ENCODE measurements at regions not wholly inside any gene's neighbourhood (a gene's known extent, or its start where the extent isn't known, plus 50 kb on each side); places are given as distances from the start of the nearest gene placed in this dataset.
"Not testable (repeated sequence)": the region's sequence is repeated elsewhere in the genome, so short reads cannot be mapped to it uniquely, and the experiment has no call there.

DNA sequence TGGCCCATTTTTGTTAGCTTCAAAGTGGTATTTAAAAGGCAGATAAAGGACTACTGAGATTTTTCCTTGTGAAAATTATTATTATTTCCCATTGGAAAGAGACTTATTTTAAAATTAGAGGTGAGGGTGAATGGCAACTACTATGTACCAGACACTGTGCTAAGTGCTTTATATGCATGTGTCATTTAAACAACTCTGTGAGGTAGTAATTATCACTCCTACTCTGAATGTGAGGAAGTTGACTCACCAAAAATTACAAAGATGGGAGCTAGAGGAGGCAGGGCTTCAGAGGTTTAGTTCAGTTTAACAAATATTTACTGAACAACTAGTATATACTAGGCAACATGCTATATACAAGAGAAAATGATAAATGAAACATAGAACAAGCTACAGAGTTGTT is 78.2 kb downstream of the MSL3 start:
- no peak for DNase-seq (ENCODE audit: low read depth)

DNA sequence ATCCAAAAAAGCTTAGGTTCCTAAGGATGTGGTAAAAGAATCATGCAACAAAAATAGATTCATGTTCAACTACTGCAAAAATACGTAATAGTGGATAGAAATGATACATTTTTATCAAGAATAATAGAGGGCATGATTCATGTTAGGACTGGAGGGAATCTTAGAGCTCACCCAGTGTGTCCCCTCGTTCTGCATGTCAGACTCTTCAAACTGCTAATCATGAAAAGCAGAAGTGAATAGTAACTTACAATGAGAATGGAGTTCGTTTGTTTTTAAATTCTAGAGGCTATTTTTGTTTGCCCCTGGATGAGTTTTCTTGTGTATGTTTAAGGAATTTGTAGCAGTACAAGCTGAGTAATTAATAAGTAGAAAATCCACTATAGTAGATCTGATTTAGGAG is 79.4 kb downstream of the MSL3 start:
- DNase-seq (ENCODE audit: low read depth) = no peak

DNA sequence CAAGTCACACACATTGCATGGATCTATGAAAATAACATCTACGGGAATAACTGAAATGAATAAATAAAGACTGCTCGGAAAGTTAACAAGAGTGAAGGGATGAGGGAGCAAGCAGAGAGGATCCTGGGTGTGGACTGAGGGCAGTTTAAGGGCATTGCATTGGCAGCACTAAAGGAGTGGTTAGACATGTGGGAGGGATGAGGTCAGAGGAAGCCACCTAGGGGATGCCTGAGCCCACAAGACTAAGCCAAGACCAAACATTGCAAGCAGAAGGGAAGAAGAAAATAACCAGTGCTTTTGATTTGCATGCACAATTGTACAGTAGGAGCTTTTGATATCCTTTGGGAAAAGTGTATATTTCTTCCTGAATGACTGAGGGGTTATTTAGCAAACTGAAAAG is 106.1 kb downstream of the MSL3 start:
- DNase-seq (ENCODE audit: low read depth) = no peak

DNA sequence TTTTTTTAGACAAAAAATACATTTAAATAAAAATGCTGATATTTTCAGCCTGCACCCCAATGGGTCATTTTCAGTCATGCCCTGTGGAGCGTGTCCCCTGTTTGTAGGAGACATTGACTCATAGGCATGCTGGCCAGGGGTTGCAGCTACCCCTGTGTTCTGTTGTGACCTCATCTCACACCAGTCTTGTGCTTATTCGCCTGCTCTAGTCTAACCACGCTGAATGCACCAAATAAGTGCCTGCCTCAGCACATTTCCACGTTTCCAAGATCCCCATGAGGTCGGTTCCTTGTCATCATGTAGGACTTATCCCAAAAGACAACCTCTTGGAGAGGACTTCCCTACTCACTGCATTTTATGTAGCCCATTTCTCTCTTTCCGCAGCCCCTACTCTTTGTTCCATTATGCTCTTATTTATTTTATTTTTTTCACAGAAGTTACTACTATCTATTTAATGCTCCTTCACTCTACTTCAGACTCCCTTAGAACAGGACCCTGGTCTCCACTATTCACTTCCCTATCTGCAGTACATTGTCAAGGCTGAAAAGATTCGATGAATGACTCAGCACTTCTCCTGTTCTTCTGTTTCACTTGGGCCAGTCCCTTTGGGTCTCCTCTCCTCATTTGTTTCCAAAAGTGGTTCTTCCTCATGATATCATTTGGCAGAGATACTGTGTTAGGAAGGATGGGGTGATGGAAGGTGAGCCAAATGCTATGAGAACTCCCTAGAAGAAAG is 109.7 kb downstream of the MSL3 start:
- DNase-seq (ENCODE audit: low read depth) = no peak

DNA sequence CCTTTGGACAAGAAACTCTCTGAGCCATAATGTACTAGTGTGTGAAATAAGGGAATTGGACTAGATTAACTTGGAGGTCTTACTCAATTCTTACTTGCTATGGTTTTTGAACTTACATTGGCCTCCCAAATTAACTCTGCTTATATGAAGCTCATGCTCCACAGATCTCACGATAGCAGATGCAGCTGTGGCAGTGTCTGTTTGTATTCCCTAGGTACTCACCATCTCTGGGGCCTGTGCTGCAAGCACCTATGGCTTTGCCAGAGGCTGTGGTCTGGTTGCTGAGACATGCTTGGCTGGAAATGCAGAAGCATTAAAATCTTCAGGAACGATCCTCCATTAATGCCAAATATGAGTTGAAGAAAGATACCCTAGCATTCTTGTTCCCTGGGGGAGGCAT is 112.8 kb downstream of the MSL3 start:
- DNase-seq (ENCODE audit: low read depth) = no peak

DNA sequence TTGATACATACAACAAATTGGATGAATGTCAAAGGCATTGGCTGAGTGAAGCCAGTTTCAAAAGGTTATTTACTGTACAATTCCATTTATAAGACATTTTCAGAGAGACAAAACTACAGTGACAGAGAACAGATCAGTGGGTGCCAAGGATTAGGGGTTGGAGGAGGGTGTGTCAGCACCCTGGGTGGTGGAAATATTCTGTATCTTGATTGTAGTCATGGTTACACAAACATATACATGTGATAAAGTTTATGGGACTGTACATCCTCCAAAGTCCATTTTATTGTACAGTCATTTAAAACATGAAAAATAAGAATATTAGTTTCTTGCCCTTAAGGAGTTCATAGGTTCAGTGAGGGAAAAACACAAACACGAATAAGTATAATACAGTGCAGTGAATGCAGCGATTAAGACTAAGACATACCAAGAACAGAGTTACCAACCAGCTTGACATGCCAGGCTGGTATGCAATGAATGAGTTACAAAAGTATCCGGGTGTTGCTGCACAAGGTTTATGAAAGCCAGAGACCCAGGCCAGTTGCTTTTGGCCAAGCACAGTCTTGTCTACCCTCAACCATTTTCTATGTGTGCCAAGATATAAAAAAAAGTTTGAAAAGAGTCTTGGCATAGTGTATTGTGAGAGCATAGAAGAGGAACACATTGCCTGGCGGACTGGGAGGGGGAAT is 123.6 kb downstream of the MSL3 start:
- no peak for DNase-seq (ENCODE audit: low read depth)

DNA sequence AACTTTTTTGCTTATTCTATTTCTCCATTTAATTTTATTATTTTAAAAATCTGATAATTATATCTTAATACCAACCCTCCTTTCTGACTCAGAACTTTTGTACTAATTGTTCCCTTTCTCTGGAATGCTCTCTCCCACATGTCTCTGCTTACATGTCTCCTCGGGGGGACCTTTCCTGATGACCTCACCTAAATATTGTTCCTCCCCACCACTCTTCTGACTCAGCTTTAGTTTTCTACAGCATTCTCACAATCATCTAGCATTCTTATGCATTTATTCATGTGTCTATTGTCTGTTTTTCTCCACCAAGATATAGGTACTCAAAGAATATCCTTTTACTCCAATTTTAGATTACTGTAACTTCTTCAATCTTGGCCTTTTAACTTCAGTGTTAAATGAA is 128.7 kb downstream of the MSL3 start:
- DNase-seq (ENCODE audit: low read depth) = peak; percentile 57

DNA sequence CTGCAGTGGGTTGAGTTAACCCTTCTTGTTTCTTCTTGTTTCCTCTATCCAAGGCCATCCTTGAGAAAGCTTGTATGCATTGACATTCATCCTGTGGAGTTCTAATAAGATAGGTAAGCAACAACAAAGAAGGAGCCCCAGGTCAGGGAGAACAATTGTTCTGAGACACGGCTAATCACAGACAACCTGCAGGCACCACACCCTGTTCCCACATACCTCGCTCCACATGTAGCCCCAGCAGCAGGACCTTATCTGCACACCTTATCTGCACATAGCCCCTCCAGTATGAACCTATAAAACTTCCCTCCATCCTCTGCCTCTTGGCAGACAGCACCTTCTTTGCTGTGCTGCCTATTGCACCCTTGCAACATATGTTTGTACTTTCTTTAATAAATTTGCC is 129.1 kb downstream of the MSL3 start:
- DNase-seq (ENCODE audit: low read depth) = no peak

DNA sequence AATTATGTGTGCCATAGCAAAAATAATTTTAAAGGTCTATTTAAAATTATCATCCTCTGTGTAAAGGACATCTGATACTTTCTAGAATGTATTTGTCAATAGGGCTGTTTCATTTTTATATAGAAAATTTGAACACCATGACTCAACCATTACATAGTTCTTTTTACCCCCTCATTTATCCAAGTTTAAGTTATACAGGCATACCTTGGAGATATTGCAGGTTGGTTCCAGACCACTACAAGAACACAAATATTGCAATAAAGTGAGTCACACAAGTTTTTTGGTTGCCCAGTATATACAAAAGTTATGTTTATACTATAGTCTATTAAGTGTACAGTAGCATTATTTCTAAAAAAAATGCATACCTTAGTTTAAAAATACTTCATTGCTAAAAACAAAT is 130.4 kb downstream of the MSL3 start:
- DNase-seq (ENCODE audit: low read depth) = peak; percentile 17

DNA sequence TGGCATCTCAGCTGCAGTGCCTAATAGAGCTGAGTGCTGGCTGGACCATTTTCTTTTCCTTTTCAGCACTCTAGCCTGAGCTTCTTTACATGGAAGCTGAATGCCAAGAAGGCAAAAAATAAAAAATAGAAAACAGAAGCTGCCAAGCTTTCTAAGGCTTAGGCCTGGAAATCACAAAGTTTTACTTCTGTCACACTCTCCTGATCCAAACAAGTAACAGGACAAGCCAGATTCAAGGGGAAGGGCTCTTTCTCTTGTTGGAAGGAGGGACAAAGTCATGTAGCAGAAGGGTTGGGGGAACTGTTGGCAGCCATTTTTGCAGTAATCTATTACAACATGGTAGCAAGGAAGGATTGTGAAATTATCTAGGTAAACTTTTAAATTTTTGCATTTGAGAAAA is 131.8 kb downstream of the MSL3 start:
- DNase-seq (ENCODE audit: low read depth) = no peak

DNA sequence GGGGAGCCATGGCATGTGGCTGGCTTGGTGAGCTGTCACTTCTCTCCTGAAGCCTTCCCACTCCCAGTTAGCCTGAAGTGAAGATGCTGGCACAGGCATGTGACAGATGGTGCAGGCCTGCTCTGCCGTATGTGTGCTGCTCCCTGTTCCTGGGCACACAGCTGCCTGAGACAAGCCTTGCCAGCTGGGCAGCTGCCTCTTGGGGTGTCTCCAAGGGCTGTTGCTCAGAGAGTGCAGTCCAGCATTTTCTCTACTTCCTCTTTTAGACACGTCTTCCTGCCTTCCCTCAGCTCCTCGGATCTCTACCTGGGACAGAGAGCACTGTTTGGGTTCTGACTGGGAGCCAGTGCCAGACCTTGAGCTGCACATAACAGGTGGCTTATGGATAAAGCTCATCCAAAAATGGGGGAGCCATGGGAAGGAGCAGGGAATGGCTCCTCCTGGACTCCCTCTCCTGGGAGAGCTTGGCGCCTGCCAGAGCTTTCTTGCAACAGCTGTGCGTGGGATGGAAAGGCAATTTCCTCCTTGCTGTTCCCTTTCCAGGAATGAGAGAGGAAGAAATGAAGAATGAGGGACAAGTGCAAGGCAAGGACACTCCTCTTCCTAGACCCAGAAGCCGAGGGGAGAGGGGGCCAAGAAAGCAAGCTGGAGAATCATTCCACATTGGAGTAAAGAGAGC is 132.9 kb downstream of the MSL3 start:
- DNase-seq (ENCODE audit: low read depth) = no peak

DNA sequence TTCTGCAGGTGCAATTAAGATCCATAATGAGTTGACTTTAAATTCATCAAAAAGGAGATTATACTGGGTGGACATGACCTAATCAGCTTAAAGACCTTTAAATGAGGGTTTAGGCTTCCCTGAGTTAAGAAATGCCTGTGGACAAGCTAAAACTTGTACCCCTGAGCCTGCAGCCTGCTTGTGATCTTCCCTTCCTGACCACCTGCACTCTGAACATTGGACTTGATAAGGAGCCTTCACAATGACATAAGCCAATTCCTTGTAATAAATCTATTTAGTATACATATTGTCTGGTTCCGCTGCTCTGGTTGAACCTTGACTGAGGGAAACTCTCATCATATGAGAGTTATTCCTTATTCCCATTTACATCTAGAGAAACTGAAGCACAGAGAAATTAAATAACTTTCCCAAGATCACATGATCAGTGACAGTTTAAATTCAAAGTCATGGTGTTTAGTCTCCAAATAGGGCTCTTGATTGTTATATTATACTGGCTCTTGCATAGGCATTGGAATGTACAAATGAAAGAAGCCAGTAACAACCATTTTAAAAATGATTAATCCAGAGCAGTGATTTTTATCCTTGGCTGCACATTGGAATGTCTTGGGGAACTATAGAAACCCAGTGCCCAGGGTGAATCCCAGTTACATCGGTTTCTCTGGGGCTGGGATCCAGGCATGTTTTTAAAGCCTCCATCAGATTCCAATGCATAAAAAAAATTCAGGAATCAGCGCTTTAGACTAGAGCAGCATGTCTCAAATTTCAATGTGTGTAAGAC is 136.1 kb downstream of the MSL3 start:
- no peak for DNase-seq (ENCODE audit: low read depth)

DNA sequence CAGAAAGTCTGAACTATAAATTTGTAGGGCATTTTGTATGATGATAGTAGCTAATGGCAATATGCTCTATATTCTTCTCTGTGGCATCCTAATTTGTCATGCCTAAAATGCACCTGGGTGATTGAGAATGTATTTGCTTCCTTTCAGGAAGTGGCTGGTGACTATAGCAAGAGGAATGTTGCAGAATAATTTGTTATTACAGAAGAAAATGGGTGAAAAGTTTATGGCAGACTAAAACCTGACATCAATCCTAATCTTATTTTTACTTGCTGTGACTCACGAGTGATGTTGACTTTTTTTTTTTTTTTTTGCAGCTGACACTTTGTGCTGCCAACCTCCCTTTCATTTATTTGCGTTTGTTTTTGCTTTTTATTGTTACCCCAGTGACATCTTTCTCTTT is 141.1 kb downstream of the MSL3 start:
- peak; percentile 64 for DNase-seq (ENCODE audit: low read depth)

DNA sequence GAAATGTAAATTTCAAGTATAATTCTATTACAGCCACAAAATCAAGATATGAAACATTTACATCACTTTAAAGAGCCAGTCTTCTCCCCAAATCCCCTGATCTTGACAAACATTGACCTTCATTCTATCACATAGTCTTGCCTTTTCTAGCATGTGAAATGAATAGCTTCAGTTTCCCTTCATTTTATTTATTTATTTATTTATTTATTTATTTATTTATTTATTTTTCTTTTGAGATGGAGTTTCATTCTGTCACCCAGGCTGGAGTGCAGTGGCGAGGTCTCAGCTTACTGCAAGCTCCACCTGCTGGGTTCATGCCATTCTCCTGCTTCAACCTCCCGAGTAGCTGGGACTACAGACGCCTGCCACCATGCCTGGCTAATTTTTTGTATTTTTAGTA is 147.9 kb downstream of the MSL3 start:
- DNase-seq (ENCODE audit: low read depth) = not testable (repeated sequence)

DNA sequence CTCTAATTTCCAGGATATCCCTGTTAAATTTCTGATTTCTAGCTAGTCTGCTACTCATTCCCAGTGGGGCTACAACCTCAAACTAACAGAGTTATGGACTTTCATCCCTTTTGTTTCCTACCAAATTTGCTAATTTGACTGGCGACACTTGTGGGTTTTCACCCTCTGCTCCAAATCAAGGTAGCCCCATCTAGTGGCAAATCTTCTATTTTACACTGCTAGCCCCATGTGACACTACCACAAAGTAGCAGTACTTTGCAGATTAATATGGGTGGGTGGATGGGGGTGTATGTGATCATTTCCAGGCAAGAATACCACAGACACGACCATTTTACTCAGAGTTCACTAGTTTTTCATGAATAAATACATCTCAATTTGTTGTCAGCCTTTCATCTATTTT is 150.3 kb downstream of the MSL3 start:
- peak; percentile 27 for DNase-seq (ENCODE audit: low read depth)

DNA sequence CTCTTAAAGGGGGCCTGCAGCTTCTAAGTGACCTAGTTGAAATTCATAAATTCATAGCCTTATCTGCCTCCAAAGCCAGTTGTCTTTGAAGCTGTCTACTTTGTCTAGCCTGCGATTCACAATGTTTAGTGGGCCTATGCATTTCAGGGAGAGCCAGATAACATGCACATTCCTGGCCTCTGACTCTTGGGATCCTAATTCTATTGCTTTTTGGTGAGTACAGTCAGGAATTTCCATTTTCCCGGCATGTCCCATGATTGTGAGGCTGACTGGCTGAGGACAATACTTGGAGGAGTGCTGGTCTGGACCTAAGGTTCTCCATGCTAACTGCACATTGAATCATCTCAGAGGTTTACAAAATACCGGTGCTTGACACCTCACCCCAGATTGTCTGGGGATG is 155.0 kb downstream of the MSL3 start:
- no peak for DNase-seq (ENCODE audit: low read depth)

DNA sequence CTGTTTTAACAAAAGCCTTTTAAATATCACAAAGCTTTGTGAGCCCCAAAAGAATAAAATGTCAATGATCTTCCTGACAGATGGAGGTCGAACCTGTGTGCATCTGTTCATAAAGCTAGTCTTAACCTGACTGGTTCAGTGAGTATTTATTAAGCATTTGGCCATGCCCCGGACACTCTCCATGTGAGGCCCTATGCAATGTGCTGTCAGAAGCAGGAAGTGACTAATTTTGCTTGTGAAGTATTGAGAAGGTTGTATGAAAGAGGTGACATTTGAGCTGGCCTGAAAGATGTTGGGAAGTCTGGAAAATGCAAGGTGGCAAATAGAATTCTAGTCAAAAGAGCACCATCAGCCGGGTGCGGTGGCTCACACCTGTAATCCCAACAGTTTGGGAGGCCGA is 171.4 kb downstream of the MSL3 start:
- DNase-seq (ENCODE audit: low read depth) = peak; percentile 33

DNA sequence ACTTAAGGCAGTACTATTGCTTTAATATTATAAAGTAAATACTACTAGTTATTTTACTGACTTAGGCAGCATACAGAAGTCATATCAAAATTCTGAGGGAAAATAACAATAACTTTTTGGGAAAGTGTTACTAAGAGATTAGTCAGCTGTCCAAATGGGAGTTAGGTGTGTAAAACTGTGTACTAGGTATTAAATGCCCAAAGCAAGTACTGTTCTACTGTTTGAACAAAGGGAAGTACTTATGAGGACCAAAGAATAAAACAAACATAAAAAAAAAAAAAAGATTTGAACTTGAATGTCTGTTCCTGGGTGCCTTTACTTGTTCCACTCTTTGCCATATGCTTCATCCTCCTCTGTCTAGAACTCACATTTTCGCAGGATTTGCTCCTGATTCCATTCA is 174.4 kb downstream of the MSL3 start:
- no peak for DNase-seq (ENCODE audit: low read depth)

DNA sequence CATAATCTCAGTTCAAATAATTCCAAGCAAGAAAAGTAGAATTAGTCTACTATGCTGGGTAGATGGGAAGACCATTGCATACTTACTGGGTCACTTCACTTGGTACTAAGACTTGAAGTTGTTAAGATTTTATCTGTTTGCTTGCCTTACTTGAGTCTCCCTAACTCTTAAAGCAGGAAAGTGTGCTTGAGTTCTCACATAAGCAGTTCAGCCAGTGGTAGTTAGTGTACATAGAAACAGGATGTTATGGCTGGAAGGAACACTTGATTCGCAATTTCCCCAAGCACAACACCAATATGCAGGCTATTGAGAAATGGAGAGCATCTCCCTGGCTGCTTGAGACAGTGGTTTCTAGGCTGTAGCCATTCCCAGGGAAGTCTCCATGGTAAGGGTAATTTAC is 176.1 kb downstream of the MSL3 start:
- DNase-seq (ENCODE audit: low read depth) = no peak

DNA sequence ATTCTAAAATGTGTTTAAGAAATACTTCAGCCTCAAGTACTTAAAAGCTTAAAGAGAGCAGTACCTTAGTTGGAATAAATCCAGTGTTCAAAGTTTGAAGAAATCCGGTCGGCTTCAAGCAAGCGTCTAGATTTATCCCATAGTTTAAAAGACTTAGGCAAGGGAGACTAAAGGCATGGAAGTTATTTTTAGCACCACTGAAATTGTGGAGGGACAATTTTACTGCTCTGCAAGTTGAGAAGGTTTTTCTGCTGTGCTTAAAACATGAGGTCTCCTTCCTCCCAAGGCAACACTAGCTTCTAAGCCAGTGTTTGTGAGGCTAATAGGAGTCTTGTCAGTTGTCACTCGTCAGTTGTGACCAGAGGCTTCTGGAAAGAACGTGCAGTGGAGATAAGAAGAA is 183.5 kb downstream of the MSL3 start:
- no peak for DNase-seq (ENCODE audit: low read depth)

DNA sequence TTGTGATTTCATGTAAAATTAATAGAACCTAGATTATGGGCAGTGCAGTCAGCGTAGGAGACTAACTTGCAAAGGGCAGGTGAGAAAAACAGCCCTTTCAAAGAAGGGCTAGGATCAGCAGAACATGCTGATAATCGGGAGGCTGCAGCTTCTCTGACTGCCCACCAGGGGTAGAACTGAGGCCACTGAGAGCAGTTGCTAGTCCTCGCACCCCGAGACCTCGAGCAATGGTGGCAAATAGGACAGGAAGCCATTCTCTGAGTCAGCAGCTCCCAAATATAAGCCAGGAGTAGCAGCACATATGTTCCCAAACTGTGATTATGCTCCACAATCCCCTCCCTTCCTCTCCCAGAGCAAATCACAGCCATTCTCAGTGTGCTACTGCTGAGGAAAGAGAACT is 186.5 kb downstream of the MSL3 start:
- DNase-seq (ENCODE audit: low read depth) = peak; percentile 65

DNA sequence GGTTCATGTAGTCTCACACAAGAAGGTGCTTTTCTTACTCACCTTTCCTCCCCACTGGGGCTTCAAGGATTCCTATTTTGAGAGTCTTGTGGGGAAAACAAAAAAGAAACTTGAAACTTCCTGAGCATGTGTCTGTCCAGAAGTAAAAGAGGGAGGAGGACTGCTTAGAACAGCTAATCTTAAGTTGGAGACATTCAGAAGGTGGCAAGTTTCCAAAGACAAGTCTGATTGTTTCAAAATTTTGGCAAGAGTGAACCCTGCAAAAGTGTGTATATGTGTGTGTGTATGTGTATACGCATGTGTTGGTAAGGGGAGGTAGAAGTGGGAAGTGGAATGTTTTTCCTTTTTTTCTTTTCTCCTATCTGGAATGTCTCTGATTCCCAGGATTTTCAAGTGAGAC is 189.0 kb upstream of the FRMPD4 start:
- DNase-seq (ENCODE audit: low read depth) = peak; percentile 40

Data from iris pigment epithelial cell (primary cell).